MM.1S (cell line): ENCODE measurements at regions not wholly inside any gene's neighbourhood (a gene's known extent, or its start where the extent isn't known, plus 50 kb on each side); places are given as distances from the start of the nearest gene placed in this dataset.

Source experiments
- CTCF ChIP-seq: fragments of 300-600 bp; sonication (generic); IDR thresholded peaks from 2 replicates; pipeline ENCODE4 v1.5.1; 2016; ENCODE audit warnings: antibody characterized with exemption, low read length, mixed read lengths
- EZH2 ChIP-seq: fragments of 300-600 bp; sonication (generic); optimal IDR thresholded peaks from 2 replicates; pipeline ENCODE3; 2017; ENCODE audit warnings: low read depth, mild to moderate bottlenecking, antibody characterized with exemption, low read length, mixed read lengths

GRCh38 chr4:56084851-56085250 is 136.1 kb downstream of the CEP135 start:
- TF ChIP-seq CTCF (no peak), EZH2 (no peak)
